ENCODE measurements at regions not wholly inside any gene's neighbourhood (a gene's known extent, or its start where the extent isn't known, plus 50 kb on each side); places are given as distances from the start of the nearest gene placed in this dataset.
A peak's percentile ranks its signal among the peaks of the same experiment; 100 is the strongest.

DNA sequence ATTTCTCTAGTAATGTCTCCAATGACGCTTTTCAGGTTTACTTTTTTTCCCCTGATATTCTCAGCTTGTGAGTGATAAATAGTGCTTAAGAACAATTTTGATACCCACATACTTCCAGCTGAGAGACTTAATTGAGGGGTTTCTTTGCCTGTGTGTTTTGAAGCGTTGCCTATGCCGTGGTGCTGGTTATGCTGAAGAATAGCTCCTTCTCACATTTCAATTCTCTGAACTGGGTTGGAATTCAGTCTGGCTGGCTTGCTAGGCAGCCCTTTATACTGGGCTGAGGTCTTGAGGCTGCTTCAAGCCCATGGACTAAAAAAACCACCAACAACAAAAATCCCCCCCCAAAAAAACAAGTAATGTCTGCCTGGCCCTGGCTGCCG lies 87.4 kb downstream of the CHST2 start:
- H4K5ac ChIP-seq (ENCODE audit: insufficient read length, low read depth, low read length) = no peak overlapping the region
- FAIRE-seq (no peak), DNase-seq (ENCODE audit: low read depth in 1 of 2, low spot score in 2 of 2) (no peak)
- no peak overlapping the region for H3K4me3 ChIP-seq (ENCODE audit: extremely low read depth in 1 of 4, insufficient read depth in 2 of 4, low read depth in 3 of 4, low read length in 4 of 4)
- no peak overlapping the region for H3K27ac ChIP-seq (ENCODE audit: low read depth, low read length)
- H3K56ac ChIP-seq (replicated peaks; ENCODE audit: insufficient read length, low read depth, low read length) = peak overlapping the region; percentile 13
- H2AFZ ChIP-seq (ENCODE audit: low read length) = no peak overlapping the region
- no peak overlapping the region for H4K8ac ChIP-seq (ENCODE audit: extremely low read depth, insufficient read depth, low read length)
- H3K9ac ChIP-seq (replicated peaks in 1 of 4; ENCODE audit: extremely low read depth in 1 of 4, low read depth in 3 of 4, low read length in 3 of 4) = no peak overlapping the region
- H3K79me2 ChIP-seq (ENCODE audit: control insufficient read depth in 1 of 2, insufficient read depth in 2 of 2, low read length in 2 of 2) = no peaks in the 10 kb centered on the region
- no peak overlapping the region for H3K4me2 ChIP-seq (ENCODE audit: insufficient read depth in 1 of 2, low read depth in 2 of 2, low read length in 2 of 2)
- no peak overlapping the region for H2BK12ac ChIP-seq (ENCODE audit: low read depth, low read length)
- no peak overlapping the region for H3K23ac ChIP-seq (ENCODE audit: insufficient read length)
- no peaks in the 10 kb centered on the region for H3K36me3 ChIP-seq (ENCODE audit: control insufficient read depth in 2 of 4, insufficient read depth in 4 of 4, low read length in 3 of 4)
- no peaks in the 10 kb centered on the region for H4K20me1 ChIP-seq (replicated peaks in 1 of 2; ENCODE audit: control insufficient read depth in 1 of 2, insufficient read depth in 2 of 2, low read length in 2 of 2)
- ChIA-PET POLR2A (ENCODE audit: partially characterized antibody) (no interaction called here), CTCF (ENCODE audit: partially characterized antibody) (interaction anchor here (0.9 to 1.6 kb wide), 2 partner anchors 9 to 38 kb away, joined by 3 to 6 read pairs; no protein-coding TSS in a partner anchor)
- H3K4me1 ChIP-seq (replicated peaks in 1 of 4; ENCODE audit: control insufficient read depth in 3 of 4, insufficient read depth in 4 of 4, low read length in 3 of 4) = peaks cover 0 to 2% (median 0%) of the 10 kb centered on the region in 4 experiments; a peak in 3 of 7 replicates
- no peaks in the 10 kb centered on the region for H3K23me2 ChIP-seq (ENCODE audit: low read depth, low read length)
- no peak overlapping the region for H4K91ac ChIP-seq (replicated peaks; ENCODE audit: insufficient read length, low read length)
- H2BK20ac ChIP-seq (ENCODE audit: low read length) = no peak overlapping the region
- no peak overlapping the region for H2AK5ac ChIP-seq (ENCODE audit: low read depth, low read length)
- 84% methylated on average over 4 of the region's 4 CpGs; no CpG with 5 or more reads in 1 of the 2 experiments for WGBS, 2 experiments (ENCODE audit: extremely low coverage in 1 of 2, insufficient coverage in 1 of 2, insufficient read length in 1 of 2, insufficient replicate concordance in 2 of 2, low coverage in 1 of 2, low lambda C conversion rate in 2 of 2, missing lambda C conversion rate in 1 of 2)
- H3K27me3 ChIP-seq (replicated peaks in 1 of 4; ENCODE audit: control insufficient read depth in 3 of 4, extremely low read depth in 1 of 4, insufficient read depth in 3 of 4, low read length in 3 of 4) = no peaks in the 10 kb centered on the region
- no peak overlapping the region for H2BK15ac ChIP-seq (ENCODE audit: low read length)
- H3K79me1 ChIP-seq (ENCODE audit: low read depth, low read length) = no peaks in the 10 kb centered on the region
- H3K9me3 ChIP-seq (ENCODE audit: insufficient read depth in 2 of 2, low read depth in 1 of 2, low read length in 1 of 2) = no peaks in the 10 kb centered on the region
- H3K18ac ChIP-seq (ENCODE audit: extremely low read depth, low read length) = no peak overlapping the region
- H2BK5ac ChIP-seq (ENCODE audit: low read depth, low read length) = no peak overlapping the region
- H2BK120ac ChIP-seq (replicated peaks; ENCODE audit: low read depth, low read length) = no peak overlapping the region
- H3K4ac ChIP-seq (replicated peaks; ENCODE audit: insufficient read length, low read depth, low read length) = no peak overlapping the region
- H3K14ac ChIP-seq (ENCODE audit: insufficient read length) = no peak overlapping the region
- no peak for TF ChIP-seq POLR2AphosphoS5 (IDR thresholded peaks at IDR 0.05; ENCODE audit: low read depth, low read length)
- no peak for TF ChIP-seq CBX5 (IDR thresholded peaks at IDR 0.05; ENCODE audit: low read depth, low read length)
- TF ChIP-seq, protein P1, sequence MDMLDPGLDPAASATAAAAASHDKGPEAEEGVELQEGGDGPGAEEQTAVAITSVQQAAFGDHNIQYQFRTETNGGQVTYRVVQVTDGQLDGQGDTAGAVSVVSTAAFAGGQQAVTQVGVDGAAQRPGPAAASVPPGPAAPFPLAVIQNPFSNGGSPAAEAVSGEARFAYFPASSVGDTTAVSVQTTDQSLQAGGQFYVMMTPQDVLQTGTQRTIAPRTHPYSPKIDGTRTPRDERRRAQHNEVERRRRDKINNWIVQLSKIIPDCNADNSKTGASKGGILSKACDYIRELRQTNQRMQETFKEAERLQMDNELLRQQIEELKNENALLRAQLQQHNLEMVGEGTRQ (IDR thresholded peaks at IDR 0.05; ENCODE audit: low read length) = no peak
- no peak for TF ChIP-seq FOSL1 (IDR thresholded peaks at IDR 0.05; ENCODE audit: insufficient read depth, low read depth, low read length)
- TF ChIP-seq ZNF274 (IDR thresholded peaks at IDR 0.05; ENCODE audit: borderline replicate concordance, extremely low read depth, low read length) = no peak
- TF ChIP-seq TAF1 (IDR thresholded peaks at IDR 0.05; ENCODE audit: low read depth, low read length) = no peak
- TF ChIP-seq NRF1 (IDR thresholded peaks at IDR 0.05; ENCODE audit: low read depth, low read length) = no peak
- TF ChIP-seq MAFK (IDR thresholded peaks at IDR 0.05; ENCODE audit: low read depth, low read length) = no peak
- no peak for TF ChIP-seq HDAC2 (IDR thresholded peaks at IDR 0.05; ENCODE audit: borderline replicate concordance in 1 of 2, low read depth in 2 of 2, low read length in 2 of 2)
- TF ChIP-seq NANOG (IDR thresholded peaks at IDR 0.05; ENCODE audit: insufficient read depth, low read depth, low read length, poor library complexity, severe bottlenecking) = no peak
- TF ChIP-seq RXRA (IDR thresholded peaks at IDR 0.05; ENCODE audit: insufficient read depth, low read depth, low read length) = no peak
- no peak for TF ChIP-seq HDAC6 (IDR thresholded peaks at IDR 0.05; ENCODE audit: low read depth, low read length)
- TF ChIP-seq JUN (IDR thresholded peaks at IDR 0.05; ENCODE audit: low read depth, low read length) = no peak
- TF ChIP-seq CTBP2 (IDR thresholded peaks at IDR 0.05; ENCODE audit: borderline replicate concordance, insufficient read depth, insufficient read length, low read length) = no peak

Data from H1 (cell line).